ENCODE measurements at regions not wholly inside any gene's neighbourhood (a gene's known extent, or its start where the extent isn't known, plus 50 kb on each side); places are given as distances from the start of the nearest gene placed in this dataset.
A peak's percentile ranks its signal among the peaks of the same experiment; 100 is the strongest.

DNA sequence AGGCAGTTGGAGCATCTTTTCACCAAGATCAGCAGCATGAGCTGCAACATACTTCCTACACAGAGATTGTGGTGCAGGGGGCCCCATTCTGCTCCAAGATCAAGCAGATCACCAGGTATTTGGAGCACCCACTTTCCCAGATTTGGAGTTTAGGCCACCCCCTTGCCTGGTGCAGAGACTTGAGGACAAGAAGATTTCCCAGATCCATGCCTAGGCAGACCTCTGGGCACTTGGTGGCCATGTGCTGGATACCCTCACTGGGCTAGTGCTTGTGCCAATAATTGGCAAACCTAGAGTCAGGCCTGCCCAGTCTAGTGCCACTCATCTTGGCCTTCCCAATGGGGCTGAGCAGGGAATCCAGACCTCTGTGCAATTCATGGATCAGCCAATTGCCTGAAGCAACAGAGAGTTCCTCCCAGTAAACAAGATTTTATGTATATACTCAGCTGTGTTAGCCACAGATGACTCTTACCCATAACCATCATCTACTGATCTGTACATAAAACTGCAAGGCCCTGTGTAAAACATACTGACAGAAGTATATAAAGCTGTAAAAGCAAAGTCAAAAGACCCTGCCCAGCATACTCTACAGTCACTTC is 228.4 kb upstream of the EMCN start (continued):
- TF ChIP-seq ZNF274 (IDR thresholded peaks at IDR 0.05; ENCODE audit: low read depth, low read length) (no peak), EZH2 (IDR thresholded peaks at IDR 0.05) (no peak), YY1 (IDR thresholded peaks at IDR 0.05; ENCODE audit: extremely low read depth, insufficient replicate concordance, low read depth, low read length) (no peak), POLR2AphosphoS5 (IDR thresholded peaks at IDR 0.05; ENCODE audit: low read depth, low read length) (no peak), EZH2phosphoT487 (IDR thresholded peaks at IDR 0.05; ENCODE audit: borderline replicate concordance) (no peak), POLR2A (IDR thresholded peaks at IDR 0.05; ENCODE audit: borderline replicate concordance, extremely low read depth, insufficient read depth, insufficient read length) (no peak)
- TF ChIP-seq, protein P1, sequence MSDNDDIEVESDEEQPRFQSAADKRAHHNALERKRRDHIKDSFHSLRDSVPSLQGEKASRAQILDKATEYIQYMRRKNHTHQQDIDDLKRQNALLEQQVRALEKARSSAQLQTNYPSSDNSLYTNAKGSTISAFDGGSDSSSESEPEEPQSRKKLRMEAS (IDR thresholded peaks at IDR 0.05) = no peak
- TF ChIP-seq, protein P2, sequence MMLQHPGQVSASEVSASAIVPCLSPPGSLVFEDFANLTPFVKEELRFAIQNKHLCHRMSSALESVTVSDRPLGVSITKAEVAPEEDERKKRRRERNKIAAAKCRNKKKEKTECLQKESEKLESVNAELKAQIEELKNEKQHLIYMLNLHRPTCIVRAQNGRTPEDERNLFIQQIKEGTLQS (IDR thresholded peaks at IDR 0.05) = no peak
- TF ChIP-seq, protein P3, sequence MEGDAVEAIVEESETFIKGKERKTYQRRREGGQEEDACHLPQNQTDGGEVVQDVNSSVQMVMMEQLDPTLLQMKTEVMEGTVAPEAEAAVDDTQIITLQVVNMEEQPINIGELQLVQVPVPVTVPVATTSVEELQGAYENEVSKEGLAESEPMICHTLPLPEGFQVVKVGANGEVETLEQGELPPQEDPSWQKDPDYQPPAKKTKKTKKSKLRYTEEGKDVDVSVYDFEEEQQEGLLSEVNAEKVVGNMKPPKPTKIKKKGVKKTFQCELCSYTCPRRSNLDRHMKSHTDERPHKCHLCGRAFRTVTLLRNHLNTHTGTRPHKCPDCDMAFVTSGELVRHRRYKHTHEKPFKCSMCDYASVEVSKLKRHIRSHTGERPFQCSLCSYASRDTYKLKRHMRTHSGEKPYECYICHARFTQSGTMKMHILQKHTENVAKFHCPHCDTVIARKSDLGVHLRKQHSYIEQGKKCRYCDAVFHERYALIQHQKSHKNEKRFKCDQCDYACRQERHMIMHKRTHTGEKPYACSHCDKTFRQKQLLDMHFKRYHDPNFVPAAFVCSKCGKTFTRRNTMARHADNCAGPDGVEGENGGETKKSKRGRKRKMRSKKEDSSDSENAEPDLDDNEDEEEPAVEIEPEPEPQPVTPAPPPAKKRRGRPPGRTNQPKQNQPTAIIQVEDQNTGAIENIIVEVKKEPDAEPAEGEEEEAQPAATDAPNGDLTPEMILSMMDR (IDR thresholded peaks at IDR 0.05 in 2 of 3, conservative IDR thresholded peaks at IDR 0.05 in 1 of 3; ENCODE audit: borderline replicate concordance in 1 of 3, insufficient read depth in 1 of 3, low read depth in 2 of 3, low read length in 2 of 3) = no peak

DNA sequence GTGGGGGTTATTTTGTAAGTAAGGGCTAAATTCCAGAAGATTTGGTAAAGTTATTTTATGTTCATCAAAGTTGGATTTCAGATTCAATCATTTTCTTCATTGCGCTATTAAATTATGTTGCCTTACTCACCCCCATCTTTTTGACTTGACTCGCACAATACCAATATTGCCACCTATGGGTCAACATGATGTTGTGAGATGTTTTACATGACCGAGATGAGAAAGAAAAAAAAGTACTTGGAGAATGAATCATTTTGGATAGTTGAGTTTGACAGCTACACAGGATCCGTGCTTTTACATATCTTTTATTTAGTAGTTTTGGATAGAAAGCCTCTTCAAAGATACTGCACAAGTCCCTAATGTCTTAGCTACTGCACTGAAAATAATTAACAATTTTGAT is 224.2 kb upstream of the EMCN start:
- no peaks in the 10 kb centered on the region for H3K36me3 ChIP-seq (ENCODE audit: control insufficient read depth in 1 of 2, insufficient read depth in 2 of 2, low read length in 2 of 2)
- H3K4me3 ChIP-seq (replicated peaks in 1 of 2; ENCODE audit: low read depth in 1 of 2, low read length in 2 of 2) = no peak overlapping the region
- RAD21 ChIA-PET (ENCODE audit: low non-redundant PET in 1 of 2, low total read pairs in 2 of 2, uncharacterized antibody in 2 of 2, unreplicated experiment in 2 of 2) = no interaction called here
- no peak overlapping the region for H3K9ac ChIP-seq (ENCODE audit: low read length)
- no TSS peak for BruUV-seq (replicated peaks)
- H3K4me2 ChIP-seq (ENCODE audit: low read length) = no peak overlapping the region
- H3K27me3 ChIP-seq (ENCODE audit: insufficient read depth, low read length) = no peaks in the 10 kb centered on the region
- ATAC-seq (peak; percentile 62), DNase-seq (ENCODE audit: low read depth, low spot score) (peak; percentile 63)
- CTCF ChIA-PET = no interaction called here
- H3K4me1 ChIP-seq (ENCODE audit: control insufficient read depth in 1 of 2, insufficient read depth in 2 of 2, low read length in 2 of 2) = peaks cover 12 to 19% of the 10 kb centered on the region in 2 experiments
- TF ChIP-seq POLR2AphosphoS5 (IDR thresholded peaks at IDR 0.05; ENCODE audit: low read depth, low read length) = no peak
- peak; percentile 71 for TF ChIP-seq RAD21 (IDR thresholded peaks at IDR 0.05; ENCODE audit: low read depth)
- TF ChIP-seq, protein P3 (IDR thresholded peaks at IDR 0.05 in 2 of 3, conservative IDR thresholded peaks at IDR 0.05 in 1 of 3; ENCODE audit: borderline replicate concordance in 1 of 3, insufficient read depth in 1 of 3, low read depth in 2 of 3, low read length in 2 of 3) = peak; percentile 34 to 64 (median 59); a peak in 5 of 6 replicates
- 0 out of 2 replicates have a peak, but pooled peaks have one; percentile 25 for TF ChIP-seq CBX3 (IDR thresholded peaks at IDR 0.05; ENCODE audit: low read depth)
- no peak overlapping the region for H3K27ac ChIP-seq (ENCODE audit: low read depth, low read length)
- H3K9me3 ChIP-seq (ENCODE audit: control insufficient read depth in 1 of 2, insufficient read depth in 1 of 2, low read depth in 1 of 2, low read length in 2 of 2) = no peaks in the 10 kb centered on the region
- H2AFZ ChIP-seq (ENCODE audit: low read depth, low read length, poor library complexity, severe bottlenecking) = peak overlapping the region; percentile 47
- no peaks in the 10 kb centered on the region for H4K20me1 ChIP-seq (ENCODE audit: insufficient read depth)
- POLR2A ChIA-PET = no interaction called here
- no peaks in the 10 kb centered on the region for H3K79me2 ChIP-seq (ENCODE audit: insufficient read depth, low read length)
- H3K9me2 ChIP-seq (ENCODE audit: insufficient read depth) = no peaks in the 10 kb centered on the region
- intact Hi-C loops (cut with micrococcal nuclease) = loop anchor here (10.0 kb wide), 1 partner anchor 747 kb away; no protein-coding TSS in a partner anchor
